NB4 (cell line): ENCODE measurements at regions not wholly inside any gene's neighbourhood (a gene's known extent, or its start where the extent isn't known, plus 50 kb on each side); places are given as distances from the start of the nearest gene placed in this dataset.

ENCODE experiments used
- CTCF ChIP-seq: IDR thresholded peaks from one replicate; pipeline ENCODE4 v1.5.1; 2012; ENCODE audit warnings: low read depth, low read length
- MAX ChIP-seq: IDR thresholded peaks from 2 replicates; pipeline ENCODE4 v1.6.1; 2011; ENCODE audit warnings: low read depth, low read length
- POLR2A ChIP-seq: IDR thresholded peaks from 2 replicates; pipeline ENCODE4 v1.6.1; 2011; ENCODE audit warnings: mild to moderate bottlenecking; ENCODE audit not compliant: insufficient read length; ENCODE audit errors: extremely low read depth

DNA sequence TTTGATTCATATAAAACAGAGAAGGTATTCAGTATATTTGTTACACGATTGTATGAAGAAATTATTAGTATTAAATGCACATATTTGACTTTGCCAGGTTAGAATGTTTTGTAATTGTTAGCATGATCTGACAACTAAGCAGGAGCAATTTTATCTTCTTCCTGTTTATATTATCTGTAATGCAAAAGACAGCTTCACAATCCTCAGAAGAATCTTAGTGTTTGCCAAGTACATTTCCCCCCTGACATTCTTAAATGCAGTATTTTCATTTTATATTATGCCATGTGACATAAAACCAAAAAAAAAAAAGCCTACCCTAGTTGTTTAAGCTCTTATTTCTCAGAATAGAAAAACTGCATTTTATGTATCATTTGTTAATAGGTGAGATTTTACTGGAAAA, 469.4 kb downstream of the FOXG1 start:
- no peak for TF ChIP-seq CTCF
- no peak for TF ChIP-seq POLR2A
- TF ChIP-seq MAX: no peak
